Coronary artery (tissue), 2 donors: ENCODE measurements at regions not wholly inside any gene's neighbourhood (a gene's known extent, or its start where the extent isn't known, plus 50 kb on each side); places are given as distances from the start of the nearest gene placed in this dataset.
A peak's percentile ranks its signal among the peaks of the same experiment; 100 is the strongest.

ENCODE experiments used
- DNase-seq: peaks from one replicate; pipeline ENCODE4 v3.0.0-alpha.2; 2017; ENCODE audit warnings: low spot score
- H3K27ac ChIP-seq, 2 donors: fragments of 200-600 bp; sonication (generic); one replicate each; pipeline ENCODE4 v1.5.1; 2016 to 2019
- H3K4me3 ChIP-seq: fragments of 200-600 bp; sonication (generic); 2 replicates; pipeline ENCODE4 v1.5.1; 2016; ENCODE audit warnings: mild to moderate bottlenecking, moderate library complexity
- TF ChIP-seq, protein P1 (sequence below): fragments of 200-600 bp; sonication (generic); IDR thresholded peaks from one replicate; pipeline ENCODE4 v1.5.1; 2019; ENCODE audit warnings: antibody characterized with exemption

DNA sequence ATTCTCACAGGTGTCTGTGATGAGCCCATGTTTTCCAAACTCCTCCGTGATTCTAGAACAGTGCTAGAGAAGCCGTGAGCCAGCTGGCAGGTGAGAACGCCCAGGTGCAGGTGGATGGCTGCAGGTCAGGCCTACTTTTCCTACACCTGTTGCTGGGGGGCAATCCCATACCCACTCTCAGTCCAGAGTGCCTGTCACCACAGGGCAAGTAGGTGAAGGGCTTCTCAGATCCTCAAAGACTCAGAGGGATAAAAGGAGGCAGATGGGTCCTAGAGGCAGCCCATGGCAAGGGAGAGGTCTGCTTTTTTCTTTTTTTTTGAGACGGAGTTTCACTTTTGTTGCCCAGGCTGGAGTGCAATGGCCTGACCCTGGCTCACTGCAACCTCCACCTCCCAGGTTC lies 50.7 kb upstream of the H6PD start:
- TF ChIP-seq, protein P1, sequence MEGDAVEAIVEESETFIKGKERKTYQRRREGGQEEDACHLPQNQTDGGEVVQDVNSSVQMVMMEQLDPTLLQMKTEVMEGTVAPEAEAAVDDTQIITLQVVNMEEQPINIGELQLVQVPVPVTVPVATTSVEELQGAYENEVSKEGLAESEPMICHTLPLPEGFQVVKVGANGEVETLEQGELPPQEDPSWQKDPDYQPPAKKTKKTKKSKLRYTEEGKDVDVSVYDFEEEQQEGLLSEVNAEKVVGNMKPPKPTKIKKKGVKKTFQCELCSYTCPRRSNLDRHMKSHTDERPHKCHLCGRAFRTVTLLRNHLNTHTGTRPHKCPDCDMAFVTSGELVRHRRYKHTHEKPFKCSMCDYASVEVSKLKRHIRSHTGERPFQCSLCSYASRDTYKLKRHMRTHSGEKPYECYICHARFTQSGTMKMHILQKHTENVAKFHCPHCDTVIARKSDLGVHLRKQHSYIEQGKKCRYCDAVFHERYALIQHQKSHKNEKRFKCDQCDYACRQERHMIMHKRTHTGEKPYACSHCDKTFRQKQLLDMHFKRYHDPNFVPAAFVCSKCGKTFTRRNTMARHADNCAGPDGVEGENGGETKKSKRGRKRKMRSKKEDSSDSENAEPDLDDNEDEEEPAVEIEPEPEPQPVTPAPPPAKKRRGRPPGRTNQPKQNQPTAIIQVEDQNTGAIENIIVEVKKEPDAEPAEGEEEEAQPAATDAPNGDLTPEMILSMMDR: no peak
- no peak for DNase-seq
- H3K27ac ChIP-seq: no peak overlapping the region
- peak overlapping the region; percentile 87 for H3K4me3 ChIP-seq

GRCh38 chr1:9184749-9185148 lies 49.8 kb upstream of the H6PD start:
- DNase-seq: no peak
- no peak overlapping the region for H3K27ac ChIP-seq
- H3K4me3 ChIP-seq: no peak overlapping the region
- TF ChIP-seq, protein P1: no peak
